NCI-H2196 (cell line): ENCODE measurements at regions not wholly inside any gene's neighbourhood (a gene's known extent, or its start where the extent isn't known, plus 50 kb on each side); places are given as distances from the start of the nearest gene placed in this dataset.
A peak's percentile ranks its signal among the peaks of the same experiment; 100 is the strongest.

Source experiments
- DNase-seq: peaks from one replicate; lab custom pipeline; 2025; ENCODE audit not compliant: unreplicated experiment; lab: John Stamatoyannopoulos, UW

DNA sequence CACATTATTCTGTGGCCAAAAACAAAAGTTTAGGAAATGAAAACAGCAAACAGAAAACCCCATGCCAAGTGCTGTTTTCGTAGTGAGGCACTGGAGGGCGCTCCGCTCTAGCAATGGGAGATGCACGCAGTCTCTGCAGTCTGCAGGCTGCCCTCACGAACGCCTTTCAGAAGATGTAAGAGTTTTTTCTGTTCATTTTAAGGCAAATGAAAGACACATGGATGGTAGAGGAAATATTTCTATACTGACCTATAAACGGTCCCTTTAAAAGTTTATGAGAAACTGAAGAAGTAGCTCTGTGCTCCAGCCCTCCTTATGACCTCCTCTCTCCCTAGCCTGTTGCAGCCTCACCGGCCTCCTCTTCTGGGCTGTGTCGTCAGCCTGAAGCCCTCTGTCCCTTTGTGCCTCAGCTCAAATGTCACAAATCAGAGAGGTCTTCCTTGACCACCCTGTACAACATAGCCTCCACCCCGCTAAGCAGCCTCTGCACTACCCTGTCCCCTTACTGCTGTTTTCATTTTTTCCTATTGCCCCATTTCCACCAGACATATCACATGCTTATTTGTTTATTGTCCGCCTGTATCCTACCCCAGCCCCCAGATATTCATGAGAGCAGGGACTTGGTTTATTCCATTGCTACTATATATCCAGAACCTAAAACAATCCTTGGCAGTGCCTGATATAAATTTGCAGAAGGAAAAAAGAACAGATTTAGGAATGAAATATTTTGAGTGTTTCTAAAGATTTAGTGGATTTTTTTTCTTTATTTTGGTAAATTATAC is 116.4 kb downstream of the TM9SF2 start:
- DNase-seq, result peak; percentile 21

DNA sequence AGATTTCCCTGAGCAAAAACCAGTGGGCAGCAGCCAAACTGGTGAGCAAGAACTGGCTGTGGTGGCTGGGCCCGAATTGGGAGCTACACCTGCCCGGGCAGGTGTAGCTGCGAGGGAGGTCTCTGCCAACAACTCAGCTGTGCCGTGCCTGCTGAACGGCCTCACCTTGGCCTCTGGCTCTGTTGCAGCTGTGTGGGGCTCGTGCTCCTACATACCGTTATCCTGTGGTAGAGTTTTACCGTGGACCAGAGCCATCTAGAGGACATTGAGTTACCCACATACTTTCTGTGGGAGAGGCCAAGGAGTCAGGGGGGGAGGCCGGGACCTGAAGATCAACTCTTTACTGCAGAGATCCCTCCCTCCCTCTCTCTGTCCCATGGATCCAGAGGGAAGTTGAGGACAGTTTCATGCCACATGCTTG is 113.2 kb downstream of the TM9SF2 start:
- DNase-seq, result no peak
